ENCODE measurements at regions not wholly inside any gene's neighbourhood (a gene's known extent, or its start where the extent isn't known, plus 50 kb on each side); places are given as distances from the start of the nearest gene placed in this dataset.

DNA sequence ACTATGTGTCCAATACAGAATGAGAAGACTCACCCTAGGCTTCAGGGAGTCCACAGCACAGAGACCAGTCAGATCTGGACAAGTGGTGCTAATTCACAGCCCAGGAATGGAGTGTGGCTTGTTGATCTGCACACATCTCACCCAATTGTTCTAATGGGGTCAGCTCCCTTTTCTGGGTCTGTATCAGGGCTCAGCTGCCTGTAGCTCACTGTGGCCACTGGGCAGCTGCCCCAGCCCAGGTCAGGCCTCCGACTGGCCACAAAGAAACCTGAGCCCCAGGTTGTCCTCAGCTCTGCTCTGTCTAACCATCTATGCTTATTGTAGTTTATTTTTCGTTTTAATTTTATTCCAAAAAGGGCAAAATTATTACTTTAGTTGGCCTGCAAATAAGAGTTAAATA, 202.3 kb upstream of the RAB6C start:
- H3K36me3 ChIP-seq (ENCODE audit: insufficient read depth), result no peaks in the 10 kb centered on the region
- H3K4me1 ChIP-seq (ENCODE audit: low read depth, poor library complexity, severe bottlenecking), result no peaks in the 10 kb centered on the region
- no peak overlapping the region for H3K9ac ChIP-seq
- no peak overlapping the region for H3K4me3 ChIP-seq (IDR thresholded peaks at IDR 0.05; ENCODE audit: insufficient read depth, low read depth, low read length)
- H4K20me1 ChIP-seq (ENCODE audit: insufficient read depth), result no peaks in the 10 kb centered on the region
- TF ChIP-seq, protein P1, sequence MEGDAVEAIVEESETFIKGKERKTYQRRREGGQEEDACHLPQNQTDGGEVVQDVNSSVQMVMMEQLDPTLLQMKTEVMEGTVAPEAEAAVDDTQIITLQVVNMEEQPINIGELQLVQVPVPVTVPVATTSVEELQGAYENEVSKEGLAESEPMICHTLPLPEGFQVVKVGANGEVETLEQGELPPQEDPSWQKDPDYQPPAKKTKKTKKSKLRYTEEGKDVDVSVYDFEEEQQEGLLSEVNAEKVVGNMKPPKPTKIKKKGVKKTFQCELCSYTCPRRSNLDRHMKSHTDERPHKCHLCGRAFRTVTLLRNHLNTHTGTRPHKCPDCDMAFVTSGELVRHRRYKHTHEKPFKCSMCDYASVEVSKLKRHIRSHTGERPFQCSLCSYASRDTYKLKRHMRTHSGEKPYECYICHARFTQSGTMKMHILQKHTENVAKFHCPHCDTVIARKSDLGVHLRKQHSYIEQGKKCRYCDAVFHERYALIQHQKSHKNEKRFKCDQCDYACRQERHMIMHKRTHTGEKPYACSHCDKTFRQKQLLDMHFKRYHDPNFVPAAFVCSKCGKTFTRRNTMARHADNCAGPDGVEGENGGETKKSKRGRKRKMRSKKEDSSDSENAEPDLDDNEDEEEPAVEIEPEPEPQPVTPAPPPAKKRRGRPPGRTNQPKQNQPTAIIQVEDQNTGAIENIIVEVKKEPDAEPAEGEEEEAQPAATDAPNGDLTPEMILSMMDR (conservative IDR thresholded peaks at IDR 0.05; ENCODE audit: low read depth, low read length), result no peak
- H3K27ac ChIP-seq, result no peak overlapping the region
- H2AFZ ChIP-seq (ENCODE audit: low read depth), result no peak overlapping the region
- no peaks in the 10 kb centered on the region for H3K79me2 ChIP-seq (ENCODE audit: insufficient read depth, low read depth)
- H3K4me2 ChIP-seq, result no peak overlapping the region
- H3K27me3 ChIP-seq (ENCODE audit: insufficient read depth, low read depth), result no peaks in the 10 kb centered on the region

DNA sequence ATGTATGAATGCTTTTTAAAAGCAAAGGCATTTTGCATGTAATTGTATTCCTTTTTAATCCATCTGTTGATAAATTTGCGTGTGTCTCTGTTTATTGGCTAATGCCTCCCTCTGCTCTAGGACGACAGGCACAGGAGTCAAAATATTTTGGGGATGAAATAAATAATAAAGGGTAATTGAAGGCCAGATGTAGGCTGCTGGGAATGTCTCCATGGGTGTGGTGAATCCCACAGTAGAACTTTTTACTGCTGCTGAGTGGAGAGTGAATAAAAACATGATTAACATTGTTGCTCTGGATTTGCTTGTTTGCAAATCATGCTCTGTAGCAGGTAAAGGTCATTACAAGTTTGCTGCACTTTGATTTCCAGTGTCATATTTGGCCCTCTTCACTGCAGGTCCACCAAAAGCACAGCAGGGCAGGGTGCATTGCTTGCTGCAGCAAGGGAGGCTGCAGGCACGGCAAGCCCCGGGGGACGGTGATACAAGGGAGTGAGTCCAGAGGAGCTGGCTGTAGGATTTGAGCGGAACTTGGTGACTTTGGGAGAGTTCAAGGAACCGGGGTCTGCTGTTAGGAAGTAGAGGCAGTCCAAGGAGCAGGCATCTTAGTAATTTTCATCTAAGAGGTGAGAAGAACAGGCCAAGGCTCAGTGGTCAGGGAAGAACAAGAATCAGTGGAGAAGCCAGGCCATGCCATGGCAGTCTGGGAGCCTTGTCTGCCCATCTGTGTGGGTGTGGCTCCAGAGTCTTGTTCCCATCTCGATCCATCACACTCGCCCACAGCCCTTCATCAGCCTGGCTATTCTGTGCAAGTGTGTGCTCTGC, 201.5 kb upstream of the RAB6C start:
- Histone ChIP-seq H2AFZ (ENCODE audit: low read depth) (no peak overlapping the region), H3K36me3 (ENCODE audit: insufficient read depth) (no peaks in the 10 kb centered on the region), H4K20me1 (ENCODE audit: insufficient read depth) (no peaks in the 10 kb centered on the region), H3K27ac (no peak overlapping the region), H3K4me1 (ENCODE audit: low read depth, poor library complexity, severe bottlenecking) (no peaks in the 10 kb centered on the region), H3K4me2 (no peak overlapping the region), H3K4me3 (IDR thresholded peaks at IDR 0.05; ENCODE audit: insufficient read depth, low read depth, low read length) (no peak overlapping the region), H3K27me3 (ENCODE audit: insufficient read depth, low read depth) (no peaks in the 10 kb centered on the region), H3K9ac (no peak overlapping the region), H3K79me2 (ENCODE audit: insufficient read depth, low read depth) (no peaks in the 10 kb centered on the region)
- TF ChIP-seq, protein P1 (conservative IDR thresholded peaks at IDR 0.05; ENCODE audit: low read depth, low read length), result no peak

DNA sequence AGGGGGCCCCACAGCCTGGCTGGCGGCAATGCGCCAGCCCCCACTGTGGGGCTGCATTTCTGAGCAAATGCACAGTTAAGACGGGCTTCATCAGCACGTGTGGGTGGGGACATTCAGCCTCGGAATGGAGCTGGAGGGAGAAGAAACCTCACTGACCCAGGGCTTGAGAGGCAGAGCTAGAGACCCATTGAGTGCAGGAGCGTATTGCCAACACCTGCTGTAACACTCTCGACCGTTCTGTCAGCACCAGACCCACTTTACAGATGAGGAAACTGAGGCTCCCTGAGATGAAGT, 200.9 kb upstream of the RAB6C start:
- Histone ChIP-seq H3K4me1 (ENCODE audit: low read depth, poor library complexity, severe bottlenecking) (no peaks in the 10 kb centered on the region), H4K20me1 (ENCODE audit: insufficient read depth) (no peaks in the 10 kb centered on the region), H2AFZ (ENCODE audit: low read depth) (no peak overlapping the region), H3K27me3 (ENCODE audit: insufficient read depth, low read depth) (no peaks in the 10 kb centered on the region), H3K36me3 (ENCODE audit: insufficient read depth) (no peaks in the 10 kb centered on the region), H3K9ac (no peak overlapping the region), H3K79me2 (ENCODE audit: insufficient read depth, low read depth) (no peaks in the 10 kb centered on the region), H3K27ac (no peak overlapping the region), H3K4me3 (IDR thresholded peaks at IDR 0.05; ENCODE audit: insufficient read depth, low read depth, low read length) (no peak overlapping the region), H3K4me2 (no peak overlapping the region)
- TF ChIP-seq, protein P1 (conservative IDR thresholded peaks at IDR 0.05; ENCODE audit: low read depth, low read length), result no peak

DNA sequence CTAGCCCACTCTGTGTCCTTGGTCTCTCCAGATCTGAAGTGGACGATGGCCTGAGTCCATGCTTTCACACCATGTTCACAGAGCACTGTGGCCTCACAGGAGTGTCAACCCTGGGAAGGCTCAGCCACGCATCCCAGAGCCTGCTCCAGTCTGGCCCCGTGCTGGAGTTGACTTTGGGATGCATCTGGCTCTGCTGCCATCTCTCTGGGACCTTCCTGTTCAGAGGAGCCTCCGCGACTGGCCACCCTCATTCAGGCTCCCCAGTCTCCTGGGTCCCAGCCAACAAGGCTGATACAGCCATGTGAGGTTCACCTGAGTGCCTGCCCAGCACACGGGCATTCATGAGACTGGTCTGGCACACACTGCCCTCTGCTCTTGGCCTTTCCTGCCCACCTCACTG, 199.7 kb upstream of the RAB6C start:
- no peak overlapping the region for H2AFZ ChIP-seq (ENCODE audit: low read depth)
- H3K27ac ChIP-seq, result no peak overlapping the region
- no peaks in the 10 kb centered on the region for H4K20me1 ChIP-seq (ENCODE audit: insufficient read depth)
- H3K4me2 ChIP-seq, result no peak overlapping the region
- no peaks in the 10 kb centered on the region for H3K36me3 ChIP-seq (ENCODE audit: insufficient read depth)
- H3K4me1 ChIP-seq (ENCODE audit: low read depth, poor library complexity, severe bottlenecking), result no peaks in the 10 kb centered on the region
- no peak overlapping the region for H3K4me3 ChIP-seq (IDR thresholded peaks at IDR 0.05; ENCODE audit: insufficient read depth, low read depth, low read length)
- no peaks in the 10 kb centered on the region for H3K79me2 ChIP-seq (ENCODE audit: insufficient read depth, low read depth)
- no peaks in the 10 kb centered on the region for H3K27me3 ChIP-seq (ENCODE audit: insufficient read depth, low read depth)
- TF ChIP-seq, protein P1 (conservative IDR thresholded peaks at IDR 0.05; ENCODE audit: low read depth, low read length), result no peak
- no peak overlapping the region for H3K9ac ChIP-seq

Data from KMS-11 (cell line).